ENCODE measurements at regions not wholly inside any gene's neighbourhood (a gene's known extent, or its start where the extent isn't known, plus 50 kb on each side); places are given as distances from the start of the nearest gene placed in this dataset.
"Not testable (repeated sequence)": the region's sequence is repeated elsewhere in the genome, so short reads cannot be mapped to it uniquely, and the experiment has no call there.

DNA sequence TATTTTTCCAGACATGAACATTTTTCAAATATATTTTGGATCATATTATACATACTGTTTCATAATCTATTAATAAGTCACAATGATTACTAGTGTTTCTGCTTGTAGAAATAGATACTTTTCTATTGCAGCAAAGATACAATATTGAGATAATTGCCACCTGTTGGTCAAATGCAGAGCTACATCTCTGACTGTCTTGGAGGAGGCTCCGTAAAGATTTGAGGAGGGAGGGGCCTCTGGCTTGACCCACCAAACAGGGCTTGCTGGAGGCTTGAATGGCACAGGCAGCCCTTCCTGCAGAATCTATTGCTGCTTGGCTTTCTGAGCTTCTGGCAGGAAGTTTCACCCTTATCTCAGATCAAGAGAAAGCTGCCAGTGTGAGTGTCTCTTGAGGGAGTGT is 99.3 kb upstream of the ARMCX2 start:
- no peak overlapping the region for H3K27ac ChIP-seq
- TF ChIP-seq POLR2AphosphoS5 (IDR thresholded peaks at IDR 0.05; ENCODE audit: borderline replicate concordance, low read depth, low read length): no peak
- no peak for TF ChIP-seq EZH2 (IDR thresholded peaks at IDR 0.05)
- TF ChIP-seq FOXP2 (optimal IDR thresholded peaks at IDR 0.05; ENCODE audit: control extremely low read depth, extremely low read length, insufficient read depth): no peak
- DNase-seq (ENCODE audit: low read depth, low spot score): no peak
- H3K4me3 ChIP-seq: no peak overlapping the region
- no peak overlapping the region for H3K9ac ChIP-seq (ENCODE audit: insufficient read length)
- no peaks in the 10 kb centered on the region for H3K36me3 ChIP-seq (ENCODE audit: insufficient read depth, low read length)
- H3K9me3 ChIP-seq (ENCODE audit: low read depth, low read length): no peaks in the 10 kb centered on the region

DNA sequence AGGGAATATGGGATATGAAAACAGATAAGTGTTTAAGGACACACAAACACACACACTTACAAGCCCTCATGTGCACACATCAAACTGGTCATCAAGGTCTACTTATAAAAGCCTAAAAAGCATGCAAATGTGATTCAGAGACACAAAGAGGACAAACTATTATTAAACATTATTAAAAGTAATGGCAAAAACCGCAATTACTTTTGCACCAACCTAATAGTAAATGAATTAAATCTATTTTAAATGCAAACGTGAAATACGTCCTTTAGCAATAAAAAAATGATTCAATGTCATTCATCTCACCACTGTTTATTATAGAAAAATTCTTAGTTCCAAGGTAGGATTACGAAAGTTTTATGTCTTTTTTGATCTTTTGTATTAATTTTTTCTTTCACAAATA is 91.1 kb upstream of the ARMCX2 start:
- Histone ChIP-seq H3K36me3 (ENCODE audit: insufficient read depth, low read length) (no peaks in the 10 kb centered on the region), H3K27ac (no peak overlapping the region), H3K9ac (ENCODE audit: insufficient read length) (no peak overlapping the region), H3K9me3 (ENCODE audit: low read depth, low read length) (no peaks in the 10 kb centered on the region), H3K4me3 (no peak overlapping the region)
- DNase-seq (ENCODE audit: low read depth, low spot score): no peak
- TF ChIP-seq POLR2AphosphoS5 (IDR thresholded peaks at IDR 0.05; ENCODE audit: borderline replicate concordance, low read depth, low read length): no peak
- no peak for TF ChIP-seq FOXP2 (optimal IDR thresholded peaks at IDR 0.05; ENCODE audit: control extremely low read depth, extremely low read length, insufficient read depth)
- no peak for TF ChIP-seq EZH2 (IDR thresholded peaks at IDR 0.05)

DNA sequence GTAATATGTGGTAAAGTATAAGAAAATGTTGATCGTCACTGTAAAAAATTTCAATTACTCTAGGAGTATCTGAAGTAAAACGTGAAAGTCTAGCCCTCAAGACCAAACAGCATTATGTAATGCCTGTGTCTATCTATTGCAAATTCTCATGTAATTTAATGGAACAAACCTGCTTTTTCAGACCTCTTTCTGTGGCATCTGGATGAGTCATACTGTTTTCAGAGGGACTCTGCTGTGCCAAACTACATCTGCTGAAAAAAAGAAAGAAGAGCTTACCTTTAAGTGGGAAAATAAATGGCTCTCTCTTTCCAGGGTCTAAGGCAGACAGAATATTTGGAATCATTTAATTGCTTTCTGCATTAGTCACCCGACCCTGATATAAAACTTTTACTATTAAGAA is 89.8 kb upstream of the ARMCX2 start:
- no peaks in the 10 kb centered on the region for H3K9me3 ChIP-seq (ENCODE audit: low read depth, low read length)
- H3K36me3 ChIP-seq (ENCODE audit: insufficient read depth, low read length): no peaks in the 10 kb centered on the region
- no peak for DNase-seq (ENCODE audit: low read depth, low spot score)
- TF ChIP-seq POLR2AphosphoS5 (IDR thresholded peaks at IDR 0.05; ENCODE audit: borderline replicate concordance, low read depth, low read length) (no peak), FOXP2 (optimal IDR thresholded peaks at IDR 0.05; ENCODE audit: control extremely low read depth, extremely low read length, insufficient read depth) (no peak), EZH2 (IDR thresholded peaks at IDR 0.05) (no peak)
- no peak overlapping the region for H3K9ac ChIP-seq (ENCODE audit: insufficient read length)
- H3K4me3 ChIP-seq: no peak overlapping the region
- no peak overlapping the region for H3K27ac ChIP-seq

DNA sequence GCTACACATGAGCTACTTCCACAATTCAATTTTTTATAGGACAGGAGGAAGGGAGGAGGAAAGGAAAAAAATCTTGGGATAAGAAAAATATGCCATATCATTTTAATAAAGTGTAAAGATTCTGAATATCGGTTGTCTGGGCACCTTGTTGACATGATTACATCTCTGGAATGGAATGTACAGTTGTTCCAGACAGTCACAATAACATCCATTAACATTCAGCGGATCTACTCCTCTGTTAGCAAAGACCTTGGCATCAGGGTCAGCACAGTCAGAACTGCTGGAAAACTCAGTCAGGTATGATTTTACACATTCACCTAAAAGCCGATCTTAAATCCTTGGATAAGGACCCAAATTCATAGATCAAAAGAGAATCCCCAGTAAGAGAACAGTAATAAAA is 85.4 kb upstream of the ARMCX2 start:
- Histone ChIP-seq H3K27ac (no peak overlapping the region), H3K36me3 (ENCODE audit: insufficient read depth, low read length) (no peaks in the 10 kb centered on the region), H3K4me3 (no peak overlapping the region), H3K9me3 (ENCODE audit: low read depth, low read length) (no peaks in the 10 kb centered on the region), H3K9ac (ENCODE audit: insufficient read length) (no peak overlapping the region)
- DNase-seq (ENCODE audit: low read depth, low spot score): no peak
- TF ChIP-seq POLR2AphosphoS5 (IDR thresholded peaks at IDR 0.05; ENCODE audit: borderline replicate concordance, low read depth, low read length): no peak
- no peak for TF ChIP-seq EZH2 (IDR thresholded peaks at IDR 0.05)
- TF ChIP-seq FOXP2 (optimal IDR thresholded peaks at IDR 0.05; ENCODE audit: control extremely low read depth, extremely low read length, insufficient read depth): no peak

DNA sequence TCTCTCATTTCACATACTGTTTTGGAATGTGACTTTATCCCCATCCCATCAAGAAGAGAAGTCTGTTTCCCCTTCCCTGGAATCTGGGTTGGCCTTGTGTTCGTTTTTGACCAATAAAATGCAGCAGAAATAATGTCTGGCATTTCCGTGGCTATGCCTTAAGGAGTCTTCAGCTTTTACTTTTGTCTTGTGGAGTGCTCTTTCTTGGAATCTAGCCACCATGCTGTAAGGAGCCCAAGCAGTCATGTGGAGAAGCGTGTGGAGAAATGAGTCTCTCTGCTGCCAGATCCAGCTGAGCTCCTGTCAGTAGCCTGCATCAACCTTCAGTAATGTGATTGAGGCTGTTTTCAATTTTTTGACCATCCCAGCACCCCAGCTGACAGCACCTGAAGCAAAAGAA is 84.4 kb upstream of the ARMCX2 start:
- Histone ChIP-seq H3K27ac (no peak overlapping the region), H3K36me3 (ENCODE audit: insufficient read depth, low read length) (no peaks in the 10 kb centered on the region), H3K9ac (ENCODE audit: insufficient read length) (no peak overlapping the region), H3K9me3 (ENCODE audit: low read depth, low read length) (no peaks in the 10 kb centered on the region), H3K4me3 (peak overlapping the region; percentile 25; the same call in 1 of the 2 replicates)
- no peak for DNase-seq (ENCODE audit: low read depth, low spot score)
- TF ChIP-seq FOXP2 (optimal IDR thresholded peaks at IDR 0.05; ENCODE audit: control extremely low read depth, extremely low read length, insufficient read depth) (no peak), POLR2AphosphoS5 (IDR thresholded peaks at IDR 0.05; ENCODE audit: borderline replicate concordance, low read depth, low read length) (no peak), EZH2 (IDR thresholded peaks at IDR 0.05) (no peak)

DNA sequence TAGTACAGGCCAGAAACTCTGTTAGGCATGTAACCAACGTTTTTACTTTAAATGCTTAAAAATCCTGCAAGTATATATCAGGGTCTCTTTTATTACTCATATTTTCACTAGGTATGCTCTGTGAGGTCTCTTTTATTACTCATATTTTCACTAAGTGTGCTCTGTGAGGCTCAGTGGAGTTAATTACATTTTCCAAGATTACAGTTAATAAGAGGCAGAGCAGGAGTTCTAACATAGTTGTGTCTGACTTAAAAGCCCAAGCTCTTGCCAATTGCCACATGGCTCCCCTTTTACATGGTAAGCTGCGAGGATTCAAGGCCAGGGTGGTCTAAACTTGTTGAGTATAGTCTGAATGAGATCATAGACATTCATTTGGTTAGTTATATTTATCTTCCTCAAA is 81.0 kb upstream of the ARMCX2 start:
- DNase-seq (ENCODE audit: low read depth, low spot score): no peak
- no peak for TF ChIP-seq POLR2AphosphoS5 (IDR thresholded peaks at IDR 0.05; ENCODE audit: borderline replicate concordance, low read depth, low read length)
- TF ChIP-seq FOXP2 (optimal IDR thresholded peaks at IDR 0.05; ENCODE audit: control extremely low read depth, extremely low read length, insufficient read depth): no peak
- no peak for TF ChIP-seq EZH2 (IDR thresholded peaks at IDR 0.05)
- Histone ChIP-seq H3K9ac (ENCODE audit: insufficient read length) (no peak overlapping the region), H3K4me3 (no peak overlapping the region), H3K36me3 (ENCODE audit: insufficient read depth, low read length) (no peaks in the 10 kb centered on the region), H3K9me3 (ENCODE audit: low read depth, low read length) (no peaks in the 10 kb centered on the region), H3K27ac (no peak overlapping the region)

DNA sequence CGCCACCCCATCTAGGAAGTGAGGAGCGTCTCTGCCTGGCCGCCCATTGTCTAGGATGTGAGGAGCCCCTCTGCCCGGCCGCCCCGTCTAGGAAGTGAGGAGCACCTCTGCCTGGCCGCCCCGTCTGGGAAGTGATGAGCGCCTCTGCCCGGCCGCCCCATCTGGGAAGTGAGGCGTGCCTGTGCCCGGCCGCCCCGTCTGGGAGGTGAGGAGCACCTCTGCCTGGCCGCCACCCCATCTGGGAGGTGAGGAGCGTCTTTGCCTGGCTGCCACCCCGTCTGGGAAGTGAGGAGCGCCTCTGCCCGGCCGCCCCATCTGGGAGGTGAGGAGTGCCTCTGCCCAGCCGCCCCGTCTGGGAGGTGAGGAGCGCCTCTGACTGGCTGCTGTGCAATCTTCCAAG is 79.2 kb upstream of the ARMCX2 start:
- H3K9ac ChIP-seq (ENCODE audit: insufficient read length): not testable (repeated sequence)

DNA sequence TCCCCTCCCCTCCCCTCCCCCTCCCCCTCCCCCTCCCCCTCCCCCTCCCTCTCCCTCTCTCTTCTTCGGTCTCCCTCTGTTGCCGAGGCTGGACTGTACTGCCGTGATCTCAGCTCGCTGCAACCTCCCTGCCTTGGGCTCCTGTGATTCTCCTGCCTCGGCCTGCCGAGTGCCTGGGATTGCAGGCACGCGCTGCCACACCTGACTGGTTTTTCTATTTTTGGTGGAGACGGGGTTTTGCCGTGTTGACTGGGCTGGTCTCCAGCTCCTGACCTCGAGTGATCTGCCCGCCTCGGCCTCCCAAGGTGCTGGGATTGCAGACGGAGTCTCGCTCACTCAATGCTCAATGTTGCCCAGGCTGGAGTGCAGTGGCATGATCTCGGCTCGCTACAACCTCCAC is 78.8 kb upstream of the ARMCX2 start:
- H3K9ac ChIP-seq (ENCODE audit: insufficient read length); H3K27ac ChIP-seq; DNase-seq (ENCODE audit: low read depth, low spot score); H3K36me3 ChIP-seq (ENCODE audit: insufficient read depth, low read length); H3K9me3 ChIP-seq (ENCODE audit: low read depth, low read length); H3K4me3 ChIP-seq: not testable (repeated sequence)

More for the DNA sequence above, 79.2 kb upstream of the ARMCX2 start:
- DNase-seq (ENCODE audit: low read depth, low spot score); H3K9me3 ChIP-seq (ENCODE audit: low read depth, low read length); H3K27ac ChIP-seq; H3K36me3 ChIP-seq (ENCODE audit: insufficient read depth, low read length); H3K4me3 ChIP-seq: not testable (repeated sequence)

DNA sequence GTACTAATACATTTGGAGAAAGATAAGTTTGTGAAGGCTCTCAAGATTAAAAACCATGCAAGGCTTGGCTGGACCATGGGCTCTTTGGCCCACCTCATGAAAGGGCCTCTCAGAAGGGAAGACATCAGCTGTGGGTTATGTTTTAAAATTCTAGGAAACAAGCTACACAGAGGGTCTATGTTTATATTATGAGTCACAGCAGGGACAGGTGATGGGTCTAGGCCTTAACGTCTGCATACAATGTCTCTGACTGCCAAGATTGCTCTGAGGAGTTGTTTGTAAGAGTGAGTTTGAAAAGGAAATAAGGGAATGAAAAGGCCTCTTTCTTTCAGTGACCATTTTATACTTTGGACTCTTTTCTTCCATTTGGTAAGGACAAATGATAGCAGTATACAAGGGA is 77.0 kb upstream of the ARMCX2 start:
- no peak overlapping the region for H3K9ac ChIP-seq (ENCODE audit: insufficient read length)
- TF ChIP-seq POLR2AphosphoS5 (IDR thresholded peaks at IDR 0.05; ENCODE audit: borderline replicate concordance, low read depth, low read length) (no peak), EZH2 (IDR thresholded peaks at IDR 0.05) (no peak), FOXP2 (optimal IDR thresholded peaks at IDR 0.05; ENCODE audit: control extremely low read depth, extremely low read length, insufficient read depth) (no peak)
- H3K9me3 ChIP-seq (ENCODE audit: low read depth, low read length): no peaks in the 10 kb centered on the region
- no peak overlapping the region for H3K4me3 ChIP-seq
- H3K36me3 ChIP-seq (ENCODE audit: insufficient read depth, low read length): no peaks in the 10 kb centered on the region
- DNase-seq (ENCODE audit: low read depth, low spot score): no peak
- H3K27ac ChIP-seq: no peak overlapping the region

All from SK-N-MC (cell line).